PFSK-1 (cell line): ENCODE measurements at regions not wholly inside any gene's neighbourhood (a gene's known extent, or its start where the extent isn't known, plus 50 kb on each side); places are given as distances from the start of the nearest gene placed in this dataset.

Experiments used
- FOXP2 ChIP-seq: optimal IDR thresholded peaks from 2 replicates; pipeline ENCODE3; 2011; ENCODE audit warnings: borderline replicate concordance, control low read depth, inconsistent platforms; ENCODE audit not compliant: insufficient read depth; ENCODE audit errors: extremely low read length, extremely low read depth
- POLR2AphosphoS5 ChIP-seq: IDR thresholded peaks from 2 replicates; pipeline ENCODE4 v1.6.1; 2012; ENCODE audit warnings: low read depth, mild to moderate bottlenecking, control low read depth, low read length, moderate library complexity
- REST ChIP-seq, 2 experiments: IDR thresholded peaks; 2 replicates each; pipeline versions ENCODE4 v1.6.1 to v1.8.0; 2011 to 2012; ENCODE audit warnings: low read depth in 2 of 2, low read length in 2 of 2, control low read depth in 1 of 2, inconsistent platforms in 1 of 2, mild to moderate bottlenecking in 1 of 2, moderate library complexity in 1 of 2; ENCODE audit not compliant: insufficient read depth in 1 of 2
- SIN3A ChIP-seq: IDR thresholded peaks from 2 replicates; pipeline ENCODE4 v1.6.1; 2012; ENCODE audit warnings: mild to moderate bottlenecking, low read length, moderate library complexity, borderline replicate concordance; ENCODE audit not compliant: insufficient read depth
- TAF1 ChIP-seq: IDR thresholded peaks from 2 replicates; pipeline ENCODE4 v1.6.1; 2012; ENCODE audit warnings: low read length, control low read depth, borderline replicate concordance; ENCODE audit not compliant: insufficient read depth

- TF ChIP-seq SIN3A (no peak), POLR2AphosphoS5 (no peak), TAF1 (no peak), REST (IDR thresholded peaks at IDR 0.05; ENCODE audit: insufficient read depth in 1 of 2, low read depth in 2 of 2, low read length in 2 of 2) (no peak), FOXP2 (no peak)
These were observed 349.9 kb downstream of the ETNK1 start for GRCh38 chr12:22974865-22975264.

GRCh38 chr12:22978962-22979361, 354.0 kb downstream of the ETNK1 start:
- TF ChIP-seq FOXP2 (no peak), TAF1 (no peak), SIN3A (no peak), REST (IDR thresholded peaks at IDR 0.05; ENCODE audit: insufficient read depth in 1 of 2, low read depth in 2 of 2, low read length in 2 of 2) (no peak), POLR2AphosphoS5 (no peak)

- no peak for TF ChIP-seq TAF1
- TF ChIP-seq REST (IDR thresholded peaks at IDR 0.05; ENCODE audit: insufficient read depth in 1 of 2, low read depth in 2 of 2, low read length in 2 of 2), result no peak
- TF ChIP-seq SIN3A, result no peak
- TF ChIP-seq POLR2AphosphoS5, result no peak
- no peak for TF ChIP-seq FOXP2
These were observed 355.0 kb downstream of the ETNK1 start for GRCh38 chr12:22979854-22980469.

- TF ChIP-seq POLR2AphosphoS5 (no peak), SIN3A (no peak), TAF1 (no peak), REST (IDR thresholded peaks at IDR 0.05; ENCODE audit: insufficient read depth in 1 of 2, low read depth in 2 of 2, low read length in 2 of 2) (no peak)
These were observed 356.7 kb downstream of the ETNK1 start for GRCh38 chr12:22981711-22982110.

GRCh38 chr12:22982635-22983034, 357.7 kb downstream of the ETNK1 start:
- TF ChIP-seq POLR2AphosphoS5 (no peak), SIN3A (no peak), FOXP2 (no peak), REST (IDR thresholded peaks at IDR 0.05; ENCODE audit: insufficient read depth in 1 of 2, low read depth in 2 of 2, low read length in 2 of 2) (no peak), TAF1 (no peak)
